GM12878 (cell line): ENCODE measurements at regions not wholly inside any gene's neighbourhood (a gene's known extent, or its start where the extent isn't known, plus 50 kb on each side); places are given as distances from the start of the nearest gene placed in this dataset.

Experiments
- ATAC-seq: fragments of 200-7000 bp; cut with Tn5 transposase; 3 replicates; pipeline ENCODE4 v1.9.1; 2020; ENCODE audit warnings: mild to moderate bottlenecking, moderate library complexity
- BruUV-seq: library from RNA; stranded (reverse); fragments of 400-500 nt; replicated peaks from 2 replicates; lab custom pipeline; 2021; lab: Mats Ljungman, UMichigan
- CTCF ChIA-PET: fragments of 300-600 bp; sonication (Branson Sonifier 250); formaldehyde crosslinking; extraction: SDS; loops from one replicate; lab custom pipeline; 2021; ENCODE audit warnings: inconsistent platforms; lab: Yijun Ruan, JAX
- POLR2A ChIA-PET: fragments of 350-600 bp; formaldehyde crosslinking; extraction: SDS; loops from one replicate; lab custom pipeline; 2021; ENCODE audit warnings: inconsistent platforms; lab: Charles Lee
- RAD21 ChIA-PET: fragments of 300-600 bp; sonication (Branson Sonifier 250); formaldehyde crosslinking; loops from one replicate; lab custom pipeline; 2023; ENCODE audit warnings: antibody characterized with exemption; ENCODE audit not compliant: unreplicated experiment; lab: Charles Lee
- SMC1A ChIA-PET: fragments of 300-600 bp; sonication (Branson Sonifier 250); formaldehyde crosslinking; loops from one replicate; lab custom pipeline; 2023; ENCODE audit not compliant: unreplicated experiment, uncharacterized antibody; lab: Charles Lee
- DNase-seq: peaks from one replicate; pipeline ENCODE4 v3.0.0-alpha.2; 2011; ENCODE audit warnings: low read depth, low spot score
- FAIRE-seq: peaks from 3 replicates; lab custom pipeline; 2011; peaks lifted over from hg19 to GRCh38; lab: Jason Lieb, UNC
- H2AFZ ChIP-seq: 2 replicates; pipeline ENCODE4 v1.6.0; 2011; ENCODE audit warnings: low read depth, low read length, control low read depth; ENCODE audit not compliant: control insufficient read depth
- H3K27ac ChIP-seq: 2 replicates; pipeline ENCODE4 v1.5.1; 2011; ENCODE audit warnings: control low read depth; ENCODE audit not compliant: control insufficient read depth, insufficient read depth
- H3K27me3 ChIP-seq, 2 experiments: replicated peaks in 1 of 2; 2 replicates each; pipeline versions ENCODE4 v1.6.0 to v1.6.1; 2011; ENCODE audit warnings: low read length in 1 of 2; ENCODE audit not compliant: control insufficient read depth in 2 of 2, insufficient read depth in 2 of 2
- H3K36me3 ChIP-seq, 2 experiments: 2 replicates each; pipeline ENCODE4 v1.5.1; 2011; ENCODE audit warnings: low read length in 1 of 2; ENCODE audit not compliant: control insufficient read depth in 2 of 2, insufficient read depth in 2 of 2
- H3K4me1 ChIP-seq: 2 replicates; pipeline ENCODE4 v1.6.1; 2011; ENCODE audit warnings: mild to moderate bottlenecking, low read length, moderate library complexity, mixed read lengths; ENCODE audit not compliant: control insufficient read depth, insufficient read depth
- H3K4me2 ChIP-seq: 2 replicates; pipeline ENCODE4 v1.6.0; 2011; ENCODE audit warnings: control low read depth; ENCODE audit not compliant: control insufficient read depth, insufficient read depth
- H3K4me3 ChIP-seq: fragments of 200-600 bp; sonication (generic); 2 replicates; pipeline ENCODE4 v1.5.1; 2016
- H3K79me2 ChIP-seq: 2 replicates; pipeline ENCODE4 v1.6.0; 2011; ENCODE audit warnings: low read length; ENCODE audit not compliant: control insufficient read depth, insufficient read depth
- H3K9ac ChIP-seq: 2 replicates; pipeline ENCODE4 v1.8.0; 2011; ENCODE audit warnings: low read length, control low read depth, mixed read lengths; ENCODE audit not compliant: control insufficient read depth, insufficient read depth
- H3K9me3 ChIP-seq: replicated peaks from 3 replicates; pipeline ENCODE4 v1.5.1; 2011; ENCODE audit warnings: mild to moderate bottlenecking, low read length; ENCODE audit not compliant: control insufficient read depth, insufficient read depth
- H4K20me1 ChIP-seq: 2 replicates; pipeline ENCODE4 v1.6.0; 2011; ENCODE audit not compliant: control insufficient read depth, insufficient read depth
- CHD2 ChIP-seq: IDR thresholded peaks from 2 replicates; pipeline ENCODE4 v1.6.1; 2011; ENCODE audit warnings: low read depth, low read length, improper control_type of control experiment, borderline replicate concordance
- FOS ChIP-seq: IDR thresholded peaks from 3 replicates; pipeline ENCODE4 v1.6.1; 2011; ENCODE audit warnings: borderline replicate concordance; ENCODE audit not compliant: insufficient read length; ENCODE audit errors: extremely low read depth
- LARP7 ChIP-seq: fragments of 450-650 bp; IDR thresholded peaks from 2 replicates; pipeline ENCODE4 v1.6.1; 2017; ENCODE audit warnings: mild to moderate bottlenecking
- NR2F1 ChIP-seq: fragments of 450-650 bp; conservative IDR thresholded peaks from 2 replicates; pipeline ENCODE4 v1.6.1; 2017; ENCODE audit warnings: mild to moderate bottlenecking
- RELA ChIP-seq: fragments of 450-650 bp; IDR thresholded peaks from 2 replicates; pipeline ENCODE4 v1.8.0; 2014; ENCODE audit warnings: borderline replicate concordance; ENCODE audit not compliant: partially characterized antibody
- SMAD1 ChIP-seq: fragments of 450-650 bp; IDR thresholded peaks from 2 replicates; pipeline ENCODE4 v1.6.1; 2018; ENCODE audit warnings: mild to moderate bottlenecking, low read depth; ENCODE audit not compliant: partially characterized antibody
- SPI1 ChIP-seq: IDR thresholded peaks from 2 replicates; pipeline ENCODE4 v1.6.1; 2011; ENCODE audit warnings: low read depth, mild to moderate bottlenecking, low read length, moderate library complexity, borderline replicate concordance; ENCODE audit not compliant: insufficient read depth
- SUPT20H ChIP-seq: IDR thresholded peaks from 2 replicates; pipeline ENCODE4 v1.6.1; 2011; ENCODE audit warnings: low read depth, mild to moderate bottlenecking, low read length, moderate library complexity, borderline replicate concordance; ENCODE audit not compliant: control insufficient read depth
- TCF3 ChIP-seq: IDR thresholded peaks from 2 replicates; pipeline ENCODE4 v1.6.1; 2012; ENCODE audit warnings: low read depth, mild to moderate bottlenecking, low read length, borderline replicate concordance; ENCODE audit not compliant: insufficient read depth
- WRNIP1 ChIP-seq: IDR thresholded peaks from 2 replicates; pipeline ENCODE4 v1.6.1; 2011; ENCODE audit warnings: low read depth, low read length, improper control_type of control experiment, borderline replicate concordance
- ZNF384 ChIP-seq: IDR thresholded peaks from 2 replicates; pipeline ENCODE4 v1.6.1; 2012; ENCODE audit warnings: low read depth, mild to moderate bottlenecking, low read length, improper control_type of control experiment, borderline replicate concordance
- ZZZ3 ChIP-seq: IDR thresholded peaks from 2 replicates; pipeline ENCODE4 v1.6.1; 2011; ENCODE audit warnings: low read depth; ENCODE audit not compliant: control insufficient read depth, insufficient read length
- WGBS: methylation state at CpG from one replicate; pipeline ENCODE4 v1.1.6; 2016; ENCODE audit warnings: low lambda C conversion rate; ENCODE audit not compliant: insufficient replicate concordance, insufficient coverage; ENCODE audit errors: missing lambda C conversion rate; 5-methylcytosine and 5-hydroxymethylcytosine counted together
- in situ Hi-C: fragments of 300-500 bp; cut with MboI; formaldehyde crosslinking; loops from 9 replicates; pipeline ENCODE4 v1.14.3; 2018; ENCODE audit warnings: mixed read lengths
- intact Hi-C: fragments of 100-400 bp; cut with micrococcal nuclease; formaldehyde crosslinking; loops from one replicate; pipeline ENCODE4 v1.14.2; 2022; ENCODE audit not compliant: unreplicated experiment
- TF ChIP-seq, protein P1 (sequence below): fragments of 450-650 bp; IDR thresholded peaks from 2 replicates; pipeline ENCODE4 v1.6.1; 2016; ENCODE audit warnings: mild to moderate bottlenecking
- TF ChIP-seq, protein P2 (sequence below): IDR thresholded peaks from 2 replicates; pipeline ENCODE4 v1.6.1; 2012; ENCODE audit warnings: low read depth, low read length, improper control_type of control experiment

DNA sequence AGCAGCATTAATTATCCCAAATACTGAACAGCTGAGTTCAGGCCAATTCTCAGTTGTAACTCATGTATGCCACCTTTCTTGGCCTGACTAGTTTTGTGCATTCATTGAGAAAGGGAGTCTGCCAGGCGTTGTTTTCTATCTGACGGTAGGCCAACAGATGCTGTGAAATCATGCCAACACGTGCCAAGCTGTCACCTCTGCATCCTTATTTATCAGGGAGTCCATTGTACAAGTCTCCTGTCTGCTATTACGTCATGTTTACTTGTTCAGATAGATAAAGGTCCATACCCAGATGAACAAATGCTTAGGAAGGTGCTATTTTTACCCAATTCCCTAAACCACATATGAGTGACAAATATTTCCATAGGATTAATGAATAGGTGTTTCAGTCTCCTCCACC is 127.2 kb upstream of the CDK6 start:
- ChIA-PET POLR2A (no interaction called here), RAD21 (no interaction called here), CTCF (no interaction called here), SMC1A (interaction anchor here (1.0 to 2.9 kb wide), 4 partner anchors 10 to 13 kb away, joined by 3 to 8 read pairs (median 4); no protein-coding TSS in a partner anchor)
- ATAC-seq (no peak), FAIRE-seq (no peak), DNase-seq (no peak)
- WGBS: 68% methylated on average over 4 of the region's 4 CpGs
- H3K4me1 ChIP-seq: no peaks in the 10 kb centered on the region
- no peaks in the 10 kb centered on the region for H4K20me1 ChIP-seq
- in situ Hi-C loops: no loop called here
- H3K27ac ChIP-seq: no peak overlapping the region
- H3K36me3 ChIP-seq: no peaks in the 10 kb centered on the region
- intact Hi-C loops: no loop called here
- no peaks in the 10 kb centered on the region for H3K27me3 ChIP-seq
- no TSS peak for BruUV-seq
- H3K9me3 ChIP-seq: no peaks in the 10 kb centered on the region; the same call in 2 of the 3 replicates
- no peak overlapping the region for H3K4me2 ChIP-seq
- no peak for TF ChIP-seq RELA
- TF ChIP-seq FOS: no peak
- H3K9ac ChIP-seq: no peak overlapping the region
- no peaks in the 10 kb centered on the region for H3K79me2 ChIP-seq
- H3K4me3 ChIP-seq: no peak overlapping the region
- H2AFZ ChIP-seq: no peak overlapping the region

DNA sequence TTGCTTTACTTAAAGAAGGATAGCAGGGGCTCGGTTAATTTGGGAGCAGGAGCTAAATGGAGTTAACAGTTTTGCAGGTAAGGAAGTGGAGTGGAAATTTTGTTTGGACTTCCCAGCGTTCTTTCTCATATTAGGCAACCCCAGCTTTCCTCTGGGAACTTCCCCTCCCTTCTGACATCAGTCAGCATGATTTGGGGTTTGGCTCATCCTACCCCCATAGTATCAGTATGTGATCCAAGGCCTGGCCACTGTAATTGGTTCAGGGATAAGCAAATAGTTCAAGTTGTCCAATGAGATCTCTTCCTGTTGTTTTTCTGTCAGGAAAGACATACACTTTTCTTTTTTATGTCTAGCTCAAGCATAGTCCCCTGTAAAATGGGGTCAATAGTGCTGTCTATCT is 125.6 kb upstream of the CDK6 start:
- Histone ChIP-seq H2AFZ (no peak overlapping the region), H3K4me3 (no peak overlapping the region), H3K4me2 (no peak overlapping the region), H3K4me1 (no peaks in the 10 kb centered on the region), H3K9me3 (no peaks in the 10 kb centered on the region; the same call in 2 of the 3 replicates), H3K27me3 (no peaks in the 10 kb centered on the region), H3K36me3 (no peaks in the 10 kb centered on the region), H3K27ac (no peak overlapping the region), H3K9ac (no peak overlapping the region)
- SMC1A ChIA-PET: interaction anchor here (1.2 kb wide), 1 partner anchor 11 kb away, joined by 3 read pairs; no protein-coding TSS in a partner anchor
- in situ Hi-C loops: no loop called here
- FAIRE-seq: no peak
- RAD21 ChIA-PET: no interaction called here
- no peak for ATAC-seq
- BruUV-seq: no TSS peak
- 3% methylated on average over 2 of the region's 2 CpGs for WGBS
- CTCF ChIA-PET: interaction anchor here (1.0 kb wide), 1 partner anchor 71 kb away, joined by 3 read pairs; no protein-coding TSS in a partner anchor
- no peak for DNase-seq
- intact Hi-C loops: no loop called here
- TF ChIP-seq, protein P1, sequence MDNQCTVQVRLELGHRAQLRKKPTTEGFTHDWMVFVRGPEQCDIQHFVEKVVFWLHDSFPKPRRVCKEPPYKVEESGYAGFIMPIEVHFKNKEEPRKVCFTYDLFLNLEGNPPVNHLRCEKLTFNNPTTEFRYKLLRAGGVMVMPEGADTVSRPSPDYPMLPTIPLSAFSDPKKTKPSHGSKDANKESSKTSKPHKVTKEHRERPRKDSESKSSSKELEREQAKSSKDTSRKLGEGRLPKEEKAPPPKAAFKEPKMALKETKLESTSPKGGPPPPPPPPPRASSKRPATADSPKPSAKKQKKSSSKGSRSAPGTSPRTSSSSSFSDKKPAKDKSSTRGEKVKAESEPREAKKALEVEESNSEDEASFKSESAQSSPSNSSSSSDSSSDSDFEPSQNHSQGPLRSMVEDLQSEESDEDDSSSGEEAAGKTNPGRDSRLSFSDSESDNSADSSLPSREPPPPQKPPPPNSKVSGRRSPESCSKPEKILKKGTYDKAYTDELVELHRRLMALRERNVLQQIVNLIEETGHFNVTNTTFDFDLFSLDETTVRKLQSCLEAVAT: no peak
- TF ChIP-seq, protein P2, sequence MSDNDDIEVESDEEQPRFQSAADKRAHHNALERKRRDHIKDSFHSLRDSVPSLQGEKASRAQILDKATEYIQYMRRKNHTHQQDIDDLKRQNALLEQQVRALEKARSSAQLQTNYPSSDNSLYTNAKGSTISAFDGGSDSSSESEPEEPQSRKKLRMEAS: no peak
- TF ChIP-seq TCF3: no peak
- TF ChIP-seq LARP7: no peak
- no peak for TF ChIP-seq CHD2
- no peak for TF ChIP-seq SMAD1
- no peak for TF ChIP-seq ZZZ3
- TF ChIP-seq NR2F1: no peak
- no peak for TF ChIP-seq ZNF384
- TF ChIP-seq SUPT20H: no peak
- no peak for TF ChIP-seq SPI1
- TF ChIP-seq WRNIP1: no peak
- TF ChIP-seq, all 136 proteins: peak for 0
- H4K20me1 ChIP-seq: no peaks in the 10 kb centered on the region
- POLR2A ChIA-PET: interaction anchor here (0.8 kb wide), 1 partner anchor 8 kb away, joined by 3 read pairs; no protein-coding TSS in a partner anchor
- no peaks in the 10 kb centered on the region for H3K79me2 ChIP-seq
